ENCODE measurements at regions not wholly inside any gene's neighbourhood (a gene's known extent, or its start where the extent isn't known, plus 50 kb on each side); places are given as distances from the start of the nearest gene placed in this dataset.
"Not testable (repeated sequence)": the region's sequence is repeated elsewhere in the genome, so short reads cannot be mapped to it uniquely, and the experiment has no call there.

DNA sequence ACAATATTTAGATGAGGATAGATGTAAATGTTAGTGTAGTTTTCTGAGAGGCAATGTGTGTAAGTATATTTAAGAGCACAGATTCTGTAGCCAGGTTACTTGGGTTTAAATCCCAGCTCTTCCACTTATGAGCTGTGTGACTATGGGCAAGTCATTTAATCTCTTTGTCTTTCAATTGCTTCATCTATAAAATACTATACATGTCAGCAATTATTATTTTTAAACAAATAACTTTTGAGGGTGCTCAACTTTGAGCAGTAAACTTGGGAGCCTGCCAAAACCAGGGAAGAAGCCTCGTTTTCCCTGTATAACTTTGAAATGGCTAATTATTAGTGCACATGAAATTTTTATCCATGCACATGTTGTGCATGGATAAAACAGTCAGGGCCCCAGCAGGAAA is 222.8 kb downstream of the FOXD2 start:
- TF ChIP-seq, protein P1, sequence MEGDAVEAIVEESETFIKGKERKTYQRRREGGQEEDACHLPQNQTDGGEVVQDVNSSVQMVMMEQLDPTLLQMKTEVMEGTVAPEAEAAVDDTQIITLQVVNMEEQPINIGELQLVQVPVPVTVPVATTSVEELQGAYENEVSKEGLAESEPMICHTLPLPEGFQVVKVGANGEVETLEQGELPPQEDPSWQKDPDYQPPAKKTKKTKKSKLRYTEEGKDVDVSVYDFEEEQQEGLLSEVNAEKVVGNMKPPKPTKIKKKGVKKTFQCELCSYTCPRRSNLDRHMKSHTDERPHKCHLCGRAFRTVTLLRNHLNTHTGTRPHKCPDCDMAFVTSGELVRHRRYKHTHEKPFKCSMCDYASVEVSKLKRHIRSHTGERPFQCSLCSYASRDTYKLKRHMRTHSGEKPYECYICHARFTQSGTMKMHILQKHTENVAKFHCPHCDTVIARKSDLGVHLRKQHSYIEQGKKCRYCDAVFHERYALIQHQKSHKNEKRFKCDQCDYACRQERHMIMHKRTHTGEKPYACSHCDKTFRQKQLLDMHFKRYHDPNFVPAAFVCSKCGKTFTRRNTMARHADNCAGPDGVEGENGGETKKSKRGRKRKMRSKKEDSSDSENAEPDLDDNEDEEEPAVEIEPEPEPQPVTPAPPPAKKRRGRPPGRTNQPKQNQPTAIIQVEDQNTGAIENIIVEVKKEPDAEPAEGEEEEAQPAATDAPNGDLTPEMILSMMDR (IDR thresholded peaks at IDR 0.05) = no peak
- H3K36me3 ChIP-seq (ENCODE audit: control insufficient read depth, insufficient read depth, low read length) = no peaks in the 10 kb centered on the region
- no peak overlapping the region for H2AFZ ChIP-seq
- no peaks in the 10 kb centered on the region for H3K27me3 ChIP-seq (ENCODE audit: control insufficient read depth, insufficient read depth, low read length)
- H3K27ac ChIP-seq = no peak overlapping the region
- H3K4me3 ChIP-seq (ENCODE audit: low read depth, low read length) = no peak overlapping the region
- H3K79me2 ChIP-seq = no peaks in the 10 kb centered on the region
- no peak overlapping the region for H3K4me2 ChIP-seq (ENCODE audit: low read length)
- no peaks in the 10 kb centered on the region for H3K4me1 ChIP-seq
- H3K9me3 ChIP-seq (ENCODE audit: control insufficient read depth, low read length) = no peaks in the 10 kb centered on the region
- H3K9ac ChIP-seq = no peak overlapping the region

DNA sequence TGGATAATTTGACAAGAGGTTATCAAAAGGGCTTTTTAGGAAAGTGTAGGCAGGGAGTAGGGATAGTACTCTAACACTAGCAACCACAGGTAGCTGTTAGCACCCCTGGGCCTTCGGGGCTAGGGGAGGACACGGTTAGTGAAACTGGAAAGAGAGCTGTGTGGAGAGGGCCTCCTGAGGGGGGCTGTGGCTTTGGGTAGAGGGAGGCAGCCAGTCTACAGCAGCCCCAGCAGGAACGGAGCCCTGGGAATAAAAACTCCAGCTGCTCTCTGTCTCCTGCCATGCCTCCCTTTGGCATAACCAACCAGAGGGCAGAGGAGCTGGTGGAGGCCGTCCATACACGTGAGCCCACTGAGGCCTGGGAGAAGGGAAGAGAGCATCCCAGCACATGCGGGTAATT is 223.2 kb downstream of the FOXD2 start:
- TF ChIP-seq, protein P1 (IDR thresholded peaks at IDR 0.05) = no peak
- H3K27ac ChIP-seq = no peak overlapping the region
- no peak overlapping the region for H3K4me3 ChIP-seq (ENCODE audit: low read depth, low read length)
- no peak overlapping the region for H3K9ac ChIP-seq
- H3K79me2 ChIP-seq = no peaks in the 10 kb centered on the region
- H3K4me1 ChIP-seq = no peaks in the 10 kb centered on the region
- H3K9me3 ChIP-seq (ENCODE audit: control insufficient read depth, low read length) = no peaks in the 10 kb centered on the region
- no peak overlapping the region for H3K4me2 ChIP-seq (ENCODE audit: low read length)
- H2AFZ ChIP-seq = no peak overlapping the region
- H3K27me3 ChIP-seq (ENCODE audit: control insufficient read depth, insufficient read depth, low read length) = no peaks in the 10 kb centered on the region
- H3K36me3 ChIP-seq (ENCODE audit: control insufficient read depth, insufficient read depth, low read length) = no peaks in the 10 kb centered on the region

DNA sequence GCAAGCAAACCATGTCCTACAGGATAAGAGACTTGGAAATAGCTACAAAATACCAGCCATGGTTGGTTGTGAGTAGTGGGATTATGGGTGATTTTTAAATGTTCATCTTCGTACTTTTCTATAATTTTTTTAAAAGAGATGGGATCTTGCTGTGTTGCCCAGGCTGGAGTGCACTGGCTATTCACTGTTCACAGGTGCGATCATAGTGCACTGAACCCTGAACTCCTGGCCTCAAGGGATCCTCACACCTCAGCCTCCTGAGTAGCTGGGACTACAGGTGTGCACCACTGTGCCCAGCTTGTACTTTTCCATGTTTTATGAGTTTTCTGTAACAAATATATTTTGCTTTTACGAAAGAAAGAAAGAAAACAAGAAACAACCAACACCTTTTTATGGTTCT is 224.2 kb downstream of the FOXD2 start:
- Histone ChIP-seq H3K27ac (no peak overlapping the region), H3K4me3 (ENCODE audit: low read depth, low read length) (no peak overlapping the region), H3K27me3 (ENCODE audit: control insufficient read depth, insufficient read depth, low read length) (no peaks in the 10 kb centered on the region), H3K9me3 (ENCODE audit: control insufficient read depth, low read length) (no peaks in the 10 kb centered on the region), H3K36me3 (ENCODE audit: control insufficient read depth, insufficient read depth, low read length) (no peaks in the 10 kb centered on the region), H3K4me2 (ENCODE audit: low read length) (no peak overlapping the region), H2AFZ (no peak overlapping the region), H3K9ac (no peak overlapping the region), H3K4me1 (no peaks in the 10 kb centered on the region), H3K79me2 (no peaks in the 10 kb centered on the region)
- TF ChIP-seq, protein P1 (IDR thresholded peaks at IDR 0.05) = no peak

DNA sequence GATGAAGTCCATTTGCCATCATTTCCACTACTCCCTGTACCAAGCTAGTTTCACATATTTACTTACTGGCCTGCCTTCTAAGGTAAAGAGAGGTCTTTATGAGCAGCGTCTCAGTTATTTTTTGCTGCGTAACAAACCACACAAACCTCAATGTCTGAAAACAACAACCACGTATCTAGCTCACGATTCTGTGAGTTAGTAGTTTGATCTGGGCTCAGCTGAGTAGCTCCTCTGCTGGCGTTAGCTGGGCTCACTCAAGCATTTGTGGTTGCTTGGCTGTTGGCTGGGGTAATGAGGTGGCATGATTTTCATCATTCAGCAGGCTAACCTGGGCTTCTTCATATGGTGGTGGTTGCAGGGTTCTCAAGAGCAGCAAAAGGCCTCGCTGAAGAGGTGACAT is 225.4 kb downstream of the FOXD2 start:
- H3K36me3 ChIP-seq (ENCODE audit: control insufficient read depth, insufficient read depth, low read length) = no peaks in the 10 kb centered on the region
- no peak overlapping the region for H3K27ac ChIP-seq
- no peak overlapping the region for H3K4me2 ChIP-seq (ENCODE audit: low read length)
- TF ChIP-seq, protein P1 (IDR thresholded peaks at IDR 0.05) = no peak
- no peaks in the 10 kb centered on the region for H3K4me1 ChIP-seq
- no peak overlapping the region for H2AFZ ChIP-seq
- no peak overlapping the region for H3K9ac ChIP-seq
- no peaks in the 10 kb centered on the region for H3K79me2 ChIP-seq
- no peaks in the 10 kb centered on the region for H3K9me3 ChIP-seq (ENCODE audit: control insufficient read depth, low read length)
- no peak overlapping the region for H3K4me3 ChIP-seq (ENCODE audit: low read depth, low read length)
- no peaks in the 10 kb centered on the region for H3K27me3 ChIP-seq (ENCODE audit: control insufficient read depth, insufficient read depth, low read length)

DNA sequence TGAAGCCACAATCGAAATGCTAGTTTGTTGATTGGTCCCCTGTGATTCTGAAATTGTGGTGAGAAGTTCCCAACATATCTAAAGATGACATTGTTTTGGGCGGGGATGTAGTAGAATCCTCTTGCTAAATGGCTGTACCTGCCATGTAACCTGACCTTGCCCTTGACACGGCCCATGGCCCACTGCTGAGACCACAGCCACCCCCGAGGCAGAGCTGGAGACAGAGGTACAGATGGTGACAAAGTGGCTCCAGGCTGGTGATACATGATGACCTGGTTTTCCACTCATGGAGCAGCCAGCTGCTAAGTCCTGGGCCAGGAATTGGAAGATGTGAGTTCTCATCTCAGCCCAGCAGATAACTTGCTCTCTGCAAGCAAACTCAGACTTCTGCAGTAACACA is 226.5 kb downstream of the FOXD2 start:
- Histone ChIP-seq H3K4me2 (ENCODE audit: low read length) (no peak overlapping the region), H3K79me2 (no peaks in the 10 kb centered on the region), H3K9me3 (ENCODE audit: control insufficient read depth, low read length) (no peaks in the 10 kb centered on the region), H3K27ac (no peak overlapping the region), H3K4me1 (no peaks in the 10 kb centered on the region), H3K4me3 (ENCODE audit: low read depth, low read length) (no peak overlapping the region), H2AFZ (no peak overlapping the region), H3K27me3 (ENCODE audit: control insufficient read depth, insufficient read depth, low read length) (no peaks in the 10 kb centered on the region), H3K36me3 (ENCODE audit: control insufficient read depth, insufficient read depth, low read length) (no peaks in the 10 kb centered on the region), H3K9ac (no peak overlapping the region)
- TF ChIP-seq, protein P1 (IDR thresholded peaks at IDR 0.05) = no peak

DNA sequence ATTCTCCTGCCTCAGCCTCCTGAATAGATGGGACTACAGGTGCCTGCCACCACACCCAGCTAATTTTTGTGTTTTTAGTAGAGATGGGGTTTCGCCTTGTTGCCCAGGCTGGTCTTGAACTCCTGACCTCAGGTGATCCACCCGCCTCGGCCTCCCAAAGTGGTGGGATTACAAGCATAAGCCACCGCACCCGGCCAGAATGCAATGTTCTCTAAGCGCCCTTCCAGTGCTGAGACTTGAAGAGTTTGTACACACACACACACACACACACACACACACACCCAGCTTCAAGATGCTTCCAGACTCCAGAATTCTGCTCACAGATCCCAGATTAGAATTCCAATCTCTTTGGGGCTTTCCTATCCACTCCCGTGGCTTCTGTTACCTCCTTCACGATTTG is 227.1 kb downstream of the FOXD2 start:
- H3K9ac ChIP-seq; H3K9me3 ChIP-seq (ENCODE audit: control insufficient read depth, low read length); H3K4me2 ChIP-seq (ENCODE audit: low read length); H3K27ac ChIP-seq; H3K4me3 ChIP-seq (ENCODE audit: low read depth, low read length); H3K27me3 ChIP-seq (ENCODE audit: control insufficient read depth, insufficient read depth, low read length); H3K4me1 ChIP-seq; H3K36me3 ChIP-seq (ENCODE audit: control insufficient read depth, insufficient read depth, low read length); H2AFZ ChIP-seq; H3K79me2 ChIP-seq: not testable (repeated sequence)
